ENCODE measurements at regions not wholly inside any gene's neighbourhood (a gene's known extent, or its start where the extent isn't known, plus 50 kb on each side); places are given as distances from the start of the nearest gene placed in this dataset.

GRCh38 chr15:88990185-88990679, 77.1 kb upstream of the MFGE8 start:
- no peaks in the 10 kb centered on the region for H4K20me1 ChIP-seq (ENCODE audit: insufficient read depth, low read length)
- H3K36me3 ChIP-seq (ENCODE audit: insufficient read depth, low read length), result no peaks in the 10 kb centered on the region; the same call in 1 of the 2 replicates
- H3K9ac ChIP-seq (ENCODE audit: low read length), result no peak overlapping the region
- H3K4me1 ChIP-seq (ENCODE audit: insufficient read depth, low read length, severe bottlenecking), result no peaks in the 10 kb centered on the region
- 0 out of 2 replicates have a peak, but pooled peaks cover 11% of the 10 kb centered on the region for H3K27me3 ChIP-seq (ENCODE audit: insufficient read depth, low read length)
- H3K9me3 ChIP-seq (ENCODE audit: low read length), result no peaks in the 10 kb centered on the region
- H3K27ac ChIP-seq (ENCODE audit: low read depth, low read length, poor library complexity, severe bottlenecking), result no peak overlapping the region
- no peaks in the 10 kb centered on the region for H3F3A ChIP-seq (ENCODE audit: insufficient read depth, low read length)
- no peak overlapping the region for H3K4me3 ChIP-seq (ENCODE audit: low read depth, low read length, poor library complexity, severe bottlenecking)
- no peaks in the 10 kb centered on the region for H3K9me2 ChIP-seq (ENCODE audit: low read depth, low read length)
- H3K79me2 ChIP-seq (ENCODE audit: insufficient read depth, low read length), result no peaks in the 10 kb centered on the region
- H3K4me2 ChIP-seq (ENCODE audit: low read length), result no peak overlapping the region
- no peak overlapping the region for H2AFZ ChIP-seq (ENCODE audit: low read length)
- TF ChIP-seq EZH2 (IDR thresholded peaks at IDR 0.05; ENCODE audit: borderline replicate concordance, low read length) (no peak), CTCF (IDR thresholded peaks at IDR 0.05; ENCODE audit: low read length) (no peak)

GRCh38 chr15:88992216-88992615, 79.0 kb upstream of the MFGE8 start:
- no peak overlapping the region for H2AFZ ChIP-seq (ENCODE audit: low read length)

DNA sequence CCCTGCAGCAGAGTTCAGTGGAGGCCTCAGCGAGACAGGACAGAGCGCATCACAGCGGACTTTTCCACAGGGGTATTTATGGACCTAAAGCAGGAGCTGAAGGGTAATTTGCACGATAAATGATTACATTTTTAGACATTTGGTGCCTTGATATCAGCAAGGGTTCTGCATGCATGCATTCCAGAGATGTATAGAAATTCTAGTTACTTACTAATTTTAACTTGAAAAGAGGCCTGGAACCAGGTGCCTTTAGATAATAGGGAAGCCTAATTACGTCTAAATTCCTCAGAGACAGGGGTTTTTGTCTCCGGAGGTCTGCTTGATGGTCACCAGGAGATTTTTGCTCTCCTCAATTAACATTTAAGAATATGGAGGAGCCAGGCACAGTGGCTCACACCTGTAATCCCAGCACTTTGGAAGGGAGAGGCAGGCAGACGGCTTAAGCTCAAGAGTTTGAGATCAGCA, 79.8 kb upstream of the MFGE8 start:
- Histone ChIP-seq H3K27ac (ENCODE audit: low read depth, low read length, poor library complexity, severe bottlenecking) (no peak overlapping the region), H3K79me2 (ENCODE audit: insufficient read depth, low read length) (no peaks in the 10 kb centered on the region), H3K9me3 (ENCODE audit: low read length) (no peaks in the 10 kb centered on the region), H2AFZ (ENCODE audit: low read length) (no peak overlapping the region), H3K4me1 (ENCODE audit: insufficient read depth, low read length, severe bottlenecking) (no peaks in the 10 kb centered on the region), H3K4me2 (ENCODE audit: low read length) (no peak overlapping the region), H3F3A (ENCODE audit: insufficient read depth, low read length) (no peaks in the 10 kb centered on the region), H3K9me2 (ENCODE audit: low read depth, low read length) (no peaks in the 10 kb centered on the region), H4K20me1 (ENCODE audit: insufficient read depth, low read length) (no peaks in the 10 kb centered on the region), H3K36me3 (ENCODE audit: insufficient read depth, low read length) (no peaks in the 10 kb centered on the region; the same call in 1 of the 2 replicates), H3K4me3 (ENCODE audit: low read depth, low read length, poor library complexity, severe bottlenecking) (no peak overlapping the region), H3K27me3 (ENCODE audit: insufficient read depth, low read length) (0 out of 2 replicates have a peak, but pooled peaks cover 10% of the 10 kb centered on the region), H3K9ac (ENCODE audit: low read length) (no peak overlapping the region)
- no peak for TF ChIP-seq EZH2 (IDR thresholded peaks at IDR 0.05; ENCODE audit: borderline replicate concordance, low read length)
- TF ChIP-seq CTCF (IDR thresholded peaks at IDR 0.05; ENCODE audit: low read length), result no peak

More at GRCh38 chr15:88992216-88992615, 79.0 kb upstream of the MFGE8 start:
- no peaks in the 10 kb centered on the region for H3K4me1 ChIP-seq (ENCODE audit: insufficient read depth, low read length, severe bottlenecking)
- TF ChIP-seq CTCF (IDR thresholded peaks at IDR 0.05; ENCODE audit: low read length), result no peak
- TF ChIP-seq EZH2 (IDR thresholded peaks at IDR 0.05; ENCODE audit: borderline replicate concordance, low read length), result no peak
- no peaks in the 10 kb centered on the region; the same call in 1 of the 2 replicates for H3K36me3 ChIP-seq (ENCODE audit: insufficient read depth, low read length)
- H3K9me2 ChIP-seq (ENCODE audit: low read depth, low read length), result no peaks in the 10 kb centered on the region
- no peaks in the 10 kb centered on the region for H3K9me3 ChIP-seq (ENCODE audit: low read length)
- no peaks in the 10 kb centered on the region for H3F3A ChIP-seq (ENCODE audit: insufficient read depth, low read length)
- no peak overlapping the region for H3K4me3 ChIP-seq (ENCODE audit: low read depth, low read length, poor library complexity, severe bottlenecking)
- H4K20me1 ChIP-seq (ENCODE audit: insufficient read depth, low read length), result no peaks in the 10 kb centered on the region
- no peak overlapping the region for H3K4me2 ChIP-seq (ENCODE audit: low read length)
- no peak overlapping the region for H3K27ac ChIP-seq (ENCODE audit: low read depth, low read length, poor library complexity, severe bottlenecking)
- no peak overlapping the region for H3K9ac ChIP-seq (ENCODE audit: low read length)
- H3K79me2 ChIP-seq (ENCODE audit: insufficient read depth, low read length), result no peaks in the 10 kb centered on the region
- H3K27me3 ChIP-seq (ENCODE audit: insufficient read depth, low read length), result 0 out of 2 replicates have a peak, but pooled peaks cover 11% of the 10 kb centered on the region
